SJCRH30 (cell line): ENCODE measurements at regions not wholly inside any gene's neighbourhood (a gene's known extent, or its start where the extent isn't known, plus 50 kb on each side); places are given as distances from the start of the nearest gene placed in this dataset.

Source experiments
- DNase-seq, 2 experiments: peaks; one replicate each; pipeline ENCODE4 v3.0.0-alpha.2; 2015 to 2020
- H3K27ac ChIP-seq: fragments of 250-450 bp; sonication (Bioruptor Pico); 2 replicates; pipeline ENCODE4 v1.5.1; 2020; ENCODE audit warnings: mild to moderate bottlenecking, moderate library complexity
- H3K27me3 ChIP-seq: fragments of 250-450 bp; sonication (Bioruptor Pico); 2 replicates; pipeline ENCODE4 v1.5.1; 2020; ENCODE audit warnings: mild to moderate bottlenecking, moderate library complexity
- H3K36me3 ChIP-seq: fragments of 250-450 bp; sonication (Bioruptor Pico); 2 replicates; pipeline ENCODE4 v1.5.1; 2020; ENCODE audit warnings: mild to moderate bottlenecking, moderate library complexity
- H3K4me1 ChIP-seq: fragments of 250-450 bp; sonication (Bioruptor Pico); 2 replicates; pipeline ENCODE4 v1.5.1; 2020; ENCODE audit warnings: mild to moderate bottlenecking, moderate library complexity
- H3K4me3 ChIP-seq: fragments of 250-450 bp; sonication (Bioruptor Pico); 2 replicates; pipeline ENCODE4 v1.5.1; 2020; ENCODE audit warnings: mild to moderate bottlenecking, moderate library complexity
- H3K9me3 ChIP-seq: fragments of 250-450 bp; sonication (Bioruptor Pico); replicated peaks from 2 replicates; pipeline ENCODE4 v1.5.1; 2020; ENCODE audit warnings: mild to moderate bottlenecking, moderate library complexity

DNA sequence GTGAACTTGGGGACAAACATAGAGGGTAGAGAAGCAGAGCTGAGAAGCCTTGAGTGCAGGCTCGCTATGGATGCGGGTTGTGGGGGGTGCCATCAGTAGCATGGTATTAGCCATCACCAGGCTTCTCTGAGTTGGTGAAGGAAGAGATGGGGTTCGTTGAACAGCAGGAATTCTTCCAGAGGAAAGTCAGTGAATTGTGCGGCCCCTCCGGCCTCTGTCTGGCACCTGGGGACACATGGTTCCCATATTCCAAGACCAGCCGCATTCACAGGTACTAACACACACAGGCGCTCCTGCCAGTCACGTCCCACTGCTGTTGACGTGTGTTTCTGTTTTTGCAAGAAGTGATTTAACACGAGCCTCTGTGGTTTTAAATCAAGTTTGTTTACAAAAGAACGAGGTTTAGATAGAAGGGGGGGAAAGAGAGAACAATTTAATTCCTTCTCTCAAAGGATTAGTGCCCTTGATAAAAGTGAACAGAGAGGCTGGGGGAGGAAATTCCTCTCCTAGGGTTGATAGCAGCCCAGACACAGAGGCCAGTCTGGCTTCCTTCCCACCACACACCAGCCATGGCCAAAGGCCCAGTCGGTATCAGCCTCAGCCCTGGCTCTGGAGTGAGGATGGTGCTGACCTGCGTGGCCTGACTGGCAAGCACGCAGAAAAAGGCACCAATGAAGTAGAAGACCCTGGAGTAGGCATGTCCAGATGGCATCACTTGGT lies 252.6 kb upstream of the IGFBP3 start:
- Histone ChIP-seq H3K27ac (no peak overlapping the region), H3K4me3 (no peak overlapping the region), H3K27me3 (no peaks in the 10 kb centered on the region), H3K36me3 (no peaks in the 10 kb centered on the region), H3K9me3 (no peaks in the 10 kb centered on the region), H3K4me1 (no peaks in the 10 kb centered on the region)
- no peak for DNase-seq

DNA sequence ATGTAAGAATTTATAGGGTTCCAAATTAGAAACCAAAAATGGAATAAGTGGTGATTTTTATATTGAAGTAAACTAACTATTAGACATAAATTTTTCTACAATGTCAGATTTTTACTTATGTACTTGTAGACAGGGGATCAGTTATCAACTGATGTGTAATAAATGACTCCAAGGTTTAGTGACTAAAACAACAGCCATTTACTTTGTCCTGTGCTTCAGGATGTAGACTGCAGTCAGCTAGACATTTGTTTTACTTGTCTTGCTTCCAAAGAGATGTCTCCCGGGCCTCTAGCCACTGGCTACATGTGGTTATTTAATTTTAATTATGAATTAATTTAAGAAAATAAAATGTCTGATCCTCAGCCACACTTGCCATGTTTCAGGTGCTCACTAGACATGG lies 249.7 kb upstream of the IGFBP3 start:
- Histone ChIP-seq H3K4me1 (no peaks in the 10 kb centered on the region), H3K36me3 (no peaks in the 10 kb centered on the region), H3K27ac (no peak overlapping the region), H3K27me3 (no peaks in the 10 kb centered on the region), H3K9me3 (no peaks in the 10 kb centered on the region), H3K4me3 (no peak overlapping the region)
- DNase-seq: no peak

DNA sequence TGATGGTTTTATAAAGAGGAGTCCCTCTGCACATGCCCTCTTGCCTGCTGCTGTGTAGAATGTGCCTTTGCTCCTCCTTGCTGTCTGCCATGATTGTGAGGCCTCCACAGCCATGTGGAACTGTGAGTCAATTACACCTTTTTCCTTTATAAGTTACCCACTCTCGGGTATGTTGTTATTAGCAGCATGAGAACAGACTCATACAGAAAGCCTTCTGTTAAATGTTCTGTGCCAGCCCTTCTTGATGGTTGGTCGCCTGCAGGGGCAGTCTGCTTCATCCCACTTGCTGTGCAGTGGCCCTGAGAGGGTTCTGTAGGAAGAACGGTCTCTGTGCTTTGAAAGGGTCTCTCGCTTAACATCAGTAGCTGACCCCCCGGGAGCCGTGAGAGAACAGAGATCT lies 248.9 kb upstream of the IGFBP3 start:
- no peak for DNase-seq
- H3K27me3 ChIP-seq: no peaks in the 10 kb centered on the region
- no peaks in the 10 kb centered on the region for H3K9me3 ChIP-seq
- H3K4me1 ChIP-seq: no peaks in the 10 kb centered on the region
- no peaks in the 10 kb centered on the region for H3K36me3 ChIP-seq
- no peak overlapping the region for H3K27ac ChIP-seq
- H3K4me3 ChIP-seq: no peak overlapping the region

DNA sequence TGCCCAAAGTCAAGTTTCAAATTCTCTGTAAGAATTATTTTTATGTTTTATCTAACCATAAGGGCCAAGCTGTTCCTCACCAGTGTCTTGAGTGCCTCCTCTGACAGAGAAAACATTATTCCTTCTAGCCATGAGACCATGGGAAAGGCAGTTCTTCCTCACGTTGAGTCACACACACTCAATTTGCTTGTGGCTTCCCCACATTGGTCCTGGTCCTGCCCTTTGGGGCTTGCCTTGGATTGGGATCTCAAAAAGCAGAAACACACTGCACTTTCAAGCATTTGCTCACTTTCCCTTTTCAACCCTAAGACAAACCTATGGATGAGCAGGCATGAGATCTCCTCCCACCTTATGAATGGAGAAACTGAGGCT lies 248.3 kb upstream of the IGFBP3 start:
- DNase-seq: no peak
- Histone ChIP-seq H3K9me3 (no peaks in the 10 kb centered on the region), H3K36me3 (no peaks in the 10 kb centered on the region), H3K27me3 (no peaks in the 10 kb centered on the region), H3K4me3 (no peak overlapping the region), H3K4me1 (no peaks in the 10 kb centered on the region), H3K27ac (no peak overlapping the region)

DNA sequence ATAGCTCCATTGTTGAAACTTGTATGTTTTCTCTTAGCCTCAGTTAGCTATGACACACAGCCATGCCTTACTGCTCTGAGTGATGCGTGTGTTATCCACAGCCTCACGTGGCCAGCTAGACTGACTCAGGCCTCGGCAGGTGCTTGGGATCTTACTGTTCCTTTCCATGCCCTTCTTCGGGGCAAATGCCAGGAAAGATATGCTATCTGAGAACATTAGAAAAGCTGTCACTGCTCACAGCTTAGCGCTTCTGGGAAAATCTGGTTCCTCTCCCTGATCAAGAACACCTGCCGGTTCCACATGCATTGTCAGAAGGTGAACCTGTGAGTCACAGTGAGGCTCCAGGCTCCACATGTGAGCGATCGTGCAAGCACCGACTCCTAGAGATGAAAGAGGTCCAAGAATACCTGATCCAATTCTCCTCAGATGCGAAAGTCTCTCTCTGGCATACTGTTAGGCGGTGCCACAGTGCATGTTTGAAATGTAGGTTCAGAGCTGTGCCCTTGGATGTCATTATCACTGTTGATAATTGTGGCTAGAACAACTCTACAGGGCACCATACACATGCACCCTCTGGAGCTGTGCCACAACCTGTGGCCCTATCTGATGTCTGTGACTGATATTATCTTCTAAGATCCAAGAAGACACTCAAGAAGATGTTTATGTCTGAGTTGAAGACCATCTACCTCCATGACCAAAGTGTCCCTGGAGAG lies 247.8 kb upstream of the IGFBP3 start:
- Histone ChIP-seq H3K9me3 (no peaks in the 10 kb centered on the region), H3K27me3 (no peaks in the 10 kb centered on the region), H3K4me1 (no peaks in the 10 kb centered on the region), H3K36me3 (no peaks in the 10 kb centered on the region), H3K27ac (no peak overlapping the region), H3K4me3 (no peak overlapping the region)
- no peak for DNase-seq

DNA sequence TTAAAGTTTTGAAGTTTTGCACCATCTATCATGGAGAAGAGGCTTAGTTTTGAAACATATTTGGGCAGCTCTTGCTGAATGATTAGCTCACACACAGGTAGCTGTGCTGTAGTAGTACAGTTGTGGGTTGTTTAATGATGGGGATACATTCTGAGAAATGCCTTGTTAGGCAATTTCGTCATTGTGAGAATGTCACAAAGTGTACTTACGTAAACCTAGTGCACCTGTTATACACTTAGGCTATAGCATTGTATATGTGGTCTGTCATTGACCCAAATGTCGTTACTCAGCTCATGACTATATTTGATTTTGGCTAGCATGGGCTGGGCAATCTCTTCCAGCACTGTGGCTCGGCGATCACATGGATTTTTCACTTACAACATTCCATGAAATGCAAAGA lies 247.2 kb upstream of the IGFBP3 start:
- H3K4me1 ChIP-seq: no peaks in the 10 kb centered on the region
- H3K9me3 ChIP-seq: no peaks in the 10 kb centered on the region
- no peak overlapping the region for H3K27ac ChIP-seq
- no peak overlapping the region for H3K4me3 ChIP-seq
- no peaks in the 10 kb centered on the region for H3K36me3 ChIP-seq
- no peak for DNase-seq
- H3K27me3 ChIP-seq: no peaks in the 10 kb centered on the region

DNA sequence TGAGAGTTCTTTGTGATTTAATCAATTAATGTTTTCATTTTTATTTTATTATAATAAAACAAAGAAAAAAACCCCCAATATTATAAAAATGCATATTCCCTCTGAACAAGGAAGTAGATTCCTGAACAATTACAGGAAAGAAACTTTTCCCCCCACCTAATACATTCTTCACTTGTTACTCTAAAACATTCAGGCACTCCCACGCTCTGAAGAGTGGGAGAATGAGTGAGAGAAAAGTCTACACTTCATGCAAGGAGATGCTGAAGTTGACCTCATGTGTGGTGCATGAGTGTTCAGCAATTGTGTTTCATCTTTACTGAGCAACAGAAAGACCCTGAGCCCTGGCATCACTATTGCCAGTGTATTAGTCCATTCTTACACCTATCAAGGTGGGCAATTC lies 244.2 kb upstream of the IGFBP3 start:
- Histone ChIP-seq H3K27ac (no peak overlapping the region), H3K27me3 (no peaks in the 10 kb centered on the region), H3K36me3 (no peaks in the 10 kb centered on the region), H3K4me1 (no peaks in the 10 kb centered on the region), H3K4me3 (no peak overlapping the region), H3K9me3 (no peaks in the 10 kb centered on the region)
- DNase-seq: no peak

DNA sequence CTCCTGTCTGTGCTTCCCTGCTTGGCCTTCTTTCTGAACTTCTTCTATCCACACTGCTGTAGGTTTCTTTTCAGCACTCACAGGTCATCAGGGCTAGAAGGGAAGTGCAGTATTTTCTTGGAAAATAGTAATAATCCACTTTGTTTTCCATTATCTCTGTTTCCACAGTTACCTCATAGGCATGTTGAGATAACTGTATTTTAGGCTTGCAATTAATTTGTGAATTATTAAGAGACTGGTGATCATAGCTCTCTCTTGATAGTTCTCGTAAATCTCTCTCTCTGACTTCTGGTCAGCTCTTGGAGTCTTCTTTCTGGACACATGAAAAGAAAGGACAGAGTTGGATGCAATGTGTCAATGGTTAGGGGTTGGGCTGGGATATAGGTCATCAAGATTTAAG lies 243.6 kb upstream of the IGFBP3 start:
- Histone ChIP-seq H3K4me3 (no peak overlapping the region), H3K27ac (no peak overlapping the region), H3K27me3 (no peaks in the 10 kb centered on the region), H3K36me3 (no peaks in the 10 kb centered on the region), H3K9me3 (no peaks in the 10 kb centered on the region), H3K4me1 (no peaks in the 10 kb centered on the region)
- no peak for DNase-seq

DNA sequence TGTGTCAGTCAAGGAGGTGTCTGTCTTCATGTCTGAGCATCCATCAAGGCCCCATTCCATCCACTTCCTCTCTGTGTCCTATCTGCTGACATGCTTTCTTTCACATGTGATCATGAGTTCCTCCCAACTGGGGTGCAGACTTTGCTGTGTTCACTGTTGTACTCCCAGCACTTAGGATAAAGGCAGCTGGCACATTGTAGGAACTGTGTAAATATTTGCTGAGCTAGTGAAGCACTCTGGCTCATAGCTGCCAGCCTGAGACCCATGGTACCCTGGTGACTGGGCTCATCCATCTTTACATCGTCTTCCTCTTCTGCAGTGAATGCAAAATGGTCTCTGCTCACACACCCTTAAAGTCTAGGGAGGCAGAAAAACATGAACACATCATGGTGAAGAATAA lies 242.2 kb upstream of the IGFBP3 start:
- H3K4me1 ChIP-seq: no peaks in the 10 kb centered on the region
- no peak for DNase-seq
- H3K4me3 ChIP-seq: no peak overlapping the region
- no peaks in the 10 kb centered on the region for H3K9me3 ChIP-seq
- no peak overlapping the region for H3K27ac ChIP-seq
- no peaks in the 10 kb centered on the region for H3K36me3 ChIP-seq
- no peaks in the 10 kb centered on the region for H3K27me3 ChIP-seq

DNA sequence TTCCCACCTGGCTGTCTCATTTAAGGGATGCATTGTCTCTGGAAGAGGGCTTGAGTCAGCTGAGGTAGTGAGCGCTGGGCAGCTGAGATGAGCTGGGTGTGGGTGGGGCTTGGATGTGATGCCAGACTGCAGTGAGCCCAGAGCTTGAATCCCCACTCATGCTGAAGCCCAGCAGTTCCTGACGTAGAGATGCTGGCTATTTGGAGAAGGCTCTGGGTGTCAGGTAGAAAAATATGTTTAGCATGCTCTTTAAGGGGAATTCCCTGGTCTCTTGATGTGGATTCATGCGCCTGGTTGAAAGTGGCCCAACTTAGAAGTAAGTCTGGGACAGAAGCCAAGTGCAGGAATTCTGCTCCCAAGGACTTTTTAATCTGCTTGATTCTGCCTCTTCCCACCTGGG lies 241.5 kb upstream of the IGFBP3 start:
- no peak overlapping the region for H3K27ac ChIP-seq
- DNase-seq: peak; percentile 15 to 37

DNA sequence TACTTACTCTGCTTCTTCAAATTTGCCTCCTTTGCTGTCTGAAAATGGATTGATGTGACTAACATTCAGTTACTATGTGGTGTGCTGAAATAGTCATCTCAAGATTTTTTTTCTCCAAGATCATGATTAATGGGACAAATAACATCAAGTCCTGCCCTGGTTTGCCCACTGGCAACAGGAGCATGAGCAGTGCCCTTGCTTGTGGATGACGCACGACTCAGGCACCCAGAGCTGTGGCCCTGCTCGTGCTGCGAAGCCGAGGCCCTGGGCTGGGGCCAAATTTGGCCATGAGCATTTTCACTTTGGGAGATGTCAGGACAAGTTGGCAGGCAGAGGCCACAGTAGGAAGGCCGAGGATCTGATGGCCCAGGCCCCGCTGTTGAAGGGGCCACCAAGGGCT lies 239.8 kb upstream of the IGFBP3 start:
- Histone ChIP-seq H3K36me3 (no peaks in the 10 kb centered on the region), H3K27me3 (no peaks in the 10 kb centered on the region), H3K27ac (no peak overlapping the region), H3K4me3 (no peak overlapping the region), H3K9me3 (no peaks in the 10 kb centered on the region), H3K4me1 (peaks cover 5% of the 10 kb centered on the region; the same call in 1 of the 2 replicates)
- no peak for DNase-seq

More for the DNA sequence above, 241.5 kb upstream of the IGFBP3 start:
- Histone ChIP-seq H3K4me3 (no peak overlapping the region), H3K27me3 (no peaks in the 10 kb centered on the region), H3K4me1 (no peaks in the 10 kb centered on the region), H3K9me3 (no peaks in the 10 kb centered on the region), H3K36me3 (no peaks in the 10 kb centered on the region)

DNA sequence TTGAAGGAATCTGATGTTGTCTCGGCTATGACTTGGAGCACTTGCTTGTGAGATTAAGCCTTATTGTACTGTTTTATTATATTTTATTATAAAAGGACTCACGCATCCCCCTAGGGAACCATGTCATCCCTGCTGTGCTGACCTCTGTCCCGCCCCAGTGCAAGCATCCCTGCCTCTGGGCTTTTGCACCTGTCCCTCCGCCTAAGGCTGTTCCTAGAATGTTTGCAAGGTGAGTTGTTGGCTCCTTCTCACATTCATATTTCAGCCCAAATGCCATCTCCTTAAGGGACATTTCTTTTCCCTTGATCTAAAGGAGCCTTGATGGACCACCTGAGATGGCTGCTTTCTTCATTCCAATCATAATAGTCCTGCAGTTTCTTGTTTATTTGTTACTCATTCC lies 236.9 kb upstream of the IGFBP3 start:
- no peak for DNase-seq
- no peak overlapping the region for H3K27ac ChIP-seq
- H3K27me3 ChIP-seq: no peaks in the 10 kb centered on the region
- H3K4me3 ChIP-seq: no peak overlapping the region
- no peaks in the 10 kb centered on the region for H3K9me3 ChIP-seq
- peaks cover 8% of the 10 kb centered on the region; the same call in 1 of the 2 replicates for H3K4me1 ChIP-seq
- no peaks in the 10 kb centered on the region for H3K36me3 ChIP-seq

DNA sequence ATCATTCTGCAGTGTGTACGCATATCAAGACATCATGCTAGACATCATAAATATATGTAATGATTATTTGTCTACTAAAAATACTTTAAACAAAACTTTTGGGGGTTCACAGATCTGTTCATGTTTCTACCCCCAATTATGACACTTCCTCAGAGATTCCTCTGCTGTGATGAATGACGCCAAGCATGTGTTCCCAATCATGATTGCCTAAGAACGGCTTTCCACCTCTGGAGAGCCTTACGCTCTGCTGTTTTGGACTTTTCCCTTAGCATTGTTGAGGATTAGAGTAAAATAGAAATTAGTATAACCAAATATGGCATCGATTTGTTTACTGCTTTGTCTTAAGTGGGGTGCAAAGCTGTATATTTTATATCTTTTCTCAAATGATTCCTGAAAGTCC lies 236.3 kb upstream of the IGFBP3 start:
- no peak overlapping the region for H3K4me3 ChIP-seq
- H3K9me3 ChIP-seq: no peaks in the 10 kb centered on the region
- H3K27ac ChIP-seq: no peak overlapping the region
- H3K4me1 ChIP-seq: peaks cover 8% of the 10 kb centered on the region; the same call in 1 of the 2 replicates
- H3K27me3 ChIP-seq: no peaks in the 10 kb centered on the region
- DNase-seq: no peak
- no peaks in the 10 kb centered on the region for H3K36me3 ChIP-seq

DNA sequence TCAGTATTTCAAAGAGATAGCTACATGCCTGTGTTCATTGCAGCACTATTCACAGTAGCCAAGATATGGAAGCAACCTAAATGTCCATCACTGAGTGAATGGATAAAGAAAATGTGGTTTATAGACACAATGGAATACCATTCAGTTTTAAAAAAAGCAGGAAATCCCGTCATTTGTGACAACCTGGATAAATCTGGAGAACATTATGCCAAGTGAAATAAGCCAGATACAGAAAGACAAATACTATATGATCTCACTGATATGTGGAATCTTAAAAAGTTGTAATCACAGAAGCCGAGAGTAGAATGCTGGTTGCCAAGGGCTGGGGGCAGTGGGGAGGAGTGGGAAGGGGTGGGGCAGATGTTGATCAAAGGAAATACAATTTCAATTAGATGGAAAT lies 235.8 kb upstream of the IGFBP3 start:
- Histone ChIP-seq H3K27ac (no peak overlapping the region), H3K27me3 (no peaks in the 10 kb centered on the region), H3K9me3 (no peaks in the 10 kb centered on the region), H3K4me1 (peaks cover 8% of the 10 kb centered on the region; the same call in 1 of the 2 replicates), H3K4me3 (no peak overlapping the region), H3K36me3 (no peaks in the 10 kb centered on the region)
- no peak for DNase-seq

DNA sequence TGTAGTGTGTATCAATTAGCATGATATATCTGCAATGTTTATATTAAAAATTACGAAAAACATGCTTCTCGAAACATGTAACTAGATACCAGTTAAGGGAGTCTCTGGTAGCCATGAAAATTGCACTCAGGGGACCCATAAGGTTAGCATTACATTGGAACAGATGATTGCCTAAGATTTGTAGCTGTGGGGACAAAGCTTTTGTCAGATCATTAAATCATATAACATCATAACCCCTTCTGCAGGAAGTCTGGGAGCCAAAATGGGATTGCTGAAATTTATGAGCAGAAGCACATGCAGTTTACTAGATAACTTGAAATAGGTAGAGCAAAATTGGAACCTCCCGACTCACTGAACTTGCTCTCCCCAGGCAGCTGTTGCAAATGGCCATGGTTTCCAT lies 235.0 kb upstream of the IGFBP3 start:
- H3K27me3 ChIP-seq: no peaks in the 10 kb centered on the region; the same call in 1 of the 2 replicates
- no peaks in the 10 kb centered on the region for H3K9me3 ChIP-seq
- DNase-seq: no peak
- H3K4me1 ChIP-seq: peaks cover 8% of the 10 kb centered on the region; the same call in 1 of the 2 replicates
- H3K4me3 ChIP-seq: no peak overlapping the region
- H3K36me3 ChIP-seq: no peaks in the 10 kb centered on the region
- no peak overlapping the region for H3K27ac ChIP-seq

DNA sequence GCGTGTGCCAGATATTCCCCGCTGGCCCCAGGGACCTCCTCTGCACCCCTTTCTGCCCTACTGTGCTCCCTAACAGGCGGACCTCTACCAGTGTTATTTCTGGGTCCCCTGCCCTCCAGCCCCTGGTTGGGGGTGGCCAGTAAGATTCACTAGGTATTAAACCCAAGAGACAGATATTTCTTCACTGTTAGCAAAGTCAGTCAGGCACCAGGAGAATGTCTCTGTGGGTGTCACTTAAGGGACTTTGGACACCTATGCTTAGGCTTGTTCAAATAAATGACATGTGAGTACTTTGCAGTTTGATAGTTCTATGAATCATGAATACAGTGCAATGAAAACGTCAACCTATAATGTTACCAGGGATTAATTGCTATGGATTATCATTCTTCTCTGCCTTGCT lies 234.3 kb upstream of the IGFBP3 start:
- Histone ChIP-seq H3K9me3 (no peaks in the 10 kb centered on the region), H3K4me3 (no peak overlapping the region), H3K36me3 (no peaks in the 10 kb centered on the region), H3K4me1 (peaks cover 8% of the 10 kb centered on the region; the same call in 1 of the 2 replicates), H3K27ac (no peak overlapping the region), H3K27me3 (no peaks in the 10 kb centered on the region; the same call in 1 of the 2 replicates)
- no peak for DNase-seq
